Ascending aorta (tissue), 2 donors: ENCODE measurements at regions not wholly inside any gene's neighbourhood (a gene's known extent, or its start where the extent isn't known, plus 50 kb on each side); places are given as distances from the start of the nearest gene placed in this dataset.

Experiments
- DNase-seq, 2 donors: peaks; one replicate each; pipeline ENCODE4 v3.0.0-alpha.2; 2019; ENCODE audit warnings: low spot score in 2 of 2
- H3K27ac ChIP-seq, 2 donors: fragments of 200-600 bp; sonication (generic); one replicate each; pipeline ENCODE4 v1.5.1; 2016 to 2017; ENCODE audit warnings: mild to moderate bottlenecking in 1 of 2
- H3K27me3 ChIP-seq: fragments of 200-600 bp; sonication (generic); one replicate; pipeline ENCODE4 v1.5.1; 2017
- H3K36me3 ChIP-seq, 2 donors: fragments of 200-600 bp; sonication (generic); one replicate each; pipeline ENCODE4 v1.5.1; 2016
- H3K4me1 ChIP-seq, 2 donors: fragments of 200-600 bp; sonication (generic); one replicate each; pipeline ENCODE4 v1.5.1; 2016 to 2017; ENCODE audit warnings: mild to moderate bottlenecking in 1 of 2
- H3K4me3 ChIP-seq, 2 donors: fragments of 200-600 bp; sonication (generic); one replicate each; pipeline ENCODE4 v1.5.1; 2016 to 2017; ENCODE audit warnings: mild to moderate bottlenecking in 1 of 2
- H3K9me3 ChIP-seq, 2 donors: fragments of 200-600 bp; sonication (generic); one replicate each; pipeline ENCODE4 v1.5.1; 2016
- CTCF ChIP-seq, 3 experiments: fragments of 200-600 bp in 2 of 3; fragments of 450-650 bp in 1 of 3; sonication (generic) in 2 of 3; IDR thresholded peaks; one replicate each; pipeline ENCODE4 v1.5.1; 2016 to 2019; ENCODE audit warnings: antibody characterized with exemption in 3 of 3, mild to moderate bottlenecking in 1 of 3, moderate library complexity in 1 of 3
- intact Hi-C: fragments of 100-400 bp; cut with DNase I; formaldehyde crosslinking; loops from one replicate; pipeline ENCODE4 v1.15.1; 2023

DNA sequence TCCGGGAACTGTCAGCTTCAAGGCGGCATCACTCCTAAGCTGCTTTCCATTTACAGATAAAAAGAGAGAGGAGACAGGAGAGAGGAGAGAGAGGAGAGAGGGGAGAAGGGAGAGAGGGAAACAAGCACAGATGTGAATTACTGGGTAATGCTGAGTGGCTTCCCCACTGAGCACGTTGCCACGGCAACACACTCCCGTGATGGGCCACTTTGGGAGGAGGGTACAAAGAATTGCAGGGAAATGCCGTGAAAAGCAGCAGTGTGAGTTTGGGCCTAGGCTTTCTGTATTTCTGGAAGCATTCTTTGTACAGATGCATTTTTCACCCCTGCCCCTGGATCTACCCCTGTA is 128.0 kb upstream of the IRF2BP2 start:
- Histone ChIP-seq H3K36me3 (no peaks in the 10 kb centered on the region), H3K27me3 (no peaks in the 10 kb centered on the region), H3K27ac (no peak overlapping the region), H3K9me3 (no peaks in the 10 kb centered on the region), H3K4me3 (no peak overlapping the region), H3K4me1 (no peaks in the 10 kb centered on the region)
- DNase-seq: no peak
- TF ChIP-seq CTCF (IDR thresholded peaks at IDR 0.05): no peak
- intact Hi-C loops: no loop called here

GRCh38 chr1:234735916-234736315 is 125.9 kb upstream of the IRF2BP2 start:
- Histone ChIP-seq H3K36me3 (no peaks in the 10 kb centered on the region), H3K27ac (no peak overlapping the region), H3K27me3 (no peaks in the 10 kb centered on the region), H3K4me3 (no peak overlapping the region), H3K4me1 (peaks cover 0 to 3% of the 10 kb centered on the region in 2 donors), H3K9me3 (no peaks in the 10 kb centered on the region)
- DNase-seq: no peak
- intact Hi-C loops: no loop called here
- TF ChIP-seq CTCF (IDR thresholded peaks at IDR 0.05): no peak

DNA sequence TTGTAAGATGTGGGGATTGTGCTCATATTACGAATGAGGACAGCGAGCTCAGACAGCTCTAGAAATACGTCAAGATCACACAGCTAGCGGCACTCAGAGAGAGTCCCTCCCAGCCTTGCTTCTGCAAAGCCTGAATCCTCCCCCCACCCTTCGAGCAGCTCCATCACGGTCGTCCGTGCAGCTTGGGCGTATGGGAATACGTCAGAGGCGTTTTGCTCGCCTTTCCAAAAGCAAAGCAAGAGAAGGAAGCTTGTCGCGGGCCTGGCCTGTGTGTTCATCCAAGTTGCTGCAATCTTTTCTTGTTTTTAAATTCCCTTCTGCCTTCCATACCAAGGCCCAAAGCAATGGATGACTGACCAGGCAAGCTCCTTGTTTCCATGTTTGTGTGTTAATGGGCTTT is 125.5 kb upstream of the IRF2BP2 start:
- Histone ChIP-seq H3K4me1 (peaks cover 0 to 3% of the 10 kb centered on the region in 2 donors), H3K27ac (no peak overlapping the region), H3K36me3 (no peaks in the 10 kb centered on the region), H3K27me3 (no peaks in the 10 kb centered on the region), H3K9me3 (no peaks in the 10 kb centered on the region), H3K4me3 (no peak overlapping the region)
- TF ChIP-seq CTCF (IDR thresholded peaks at IDR 0.05): no peak
- intact Hi-C loops: no loop called here
- no peak for DNase-seq

GRCh38 chr1:234734869-234735268 is 124.9 kb upstream of the IRF2BP2 start:
- DNase-seq: no peak

DNA sequence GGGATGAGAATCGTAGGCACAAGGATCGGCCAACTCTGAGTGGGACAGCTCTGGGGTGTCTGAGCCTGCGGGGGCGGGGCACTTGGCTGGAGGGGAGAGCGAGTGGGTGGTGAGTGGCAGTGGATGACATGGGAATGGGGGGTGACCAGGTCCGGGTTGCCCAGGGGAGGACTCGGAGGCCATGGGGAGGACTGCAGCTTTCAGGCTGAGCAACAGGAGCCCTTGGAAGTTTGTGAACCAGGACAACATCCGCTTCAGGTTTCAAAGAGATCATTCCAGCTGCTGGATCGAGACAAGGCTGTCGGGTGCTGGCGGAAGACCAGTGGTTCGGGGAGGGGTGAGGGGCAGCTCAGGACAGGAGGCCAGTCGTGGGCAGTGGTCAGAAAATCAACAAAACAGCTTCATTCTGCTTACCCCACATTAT is 124.4 kb upstream of the IRF2BP2 start:
- intact Hi-C loops: no loop called here
- no peak for DNase-seq

More at GRCh38 chr1:234734869-234735268, 124.9 kb upstream of the IRF2BP2 start:
- H3K4me3 ChIP-seq: no peak overlapping the region
- H3K9me3 ChIP-seq: no peaks in the 10 kb centered on the region
- no peaks in the 10 kb centered on the region for H3K27me3 ChIP-seq
- H3K36me3 ChIP-seq: no peaks in the 10 kb centered on the region
- H3K4me1 ChIP-seq: peaks cover 0 to 3% of the 10 kb centered on the region in 2 donors
- no peak for TF ChIP-seq CTCF (IDR thresholded peaks at IDR 0.05)
- no peak overlapping the region for H3K27ac ChIP-seq
- intact Hi-C loops: no loop called here

More for the DNA sequence above, 124.4 kb upstream of the IRF2BP2 start:
- H3K4me1 ChIP-seq: peaks cover 0 to 3% of the 10 kb centered on the region in 2 donors
- H3K36me3 ChIP-seq: no peaks in the 10 kb centered on the region
- no peak overlapping the region for H3K4me3 ChIP-seq
- no peaks in the 10 kb centered on the region for H3K9me3 ChIP-seq
- no peaks in the 10 kb centered on the region for H3K27me3 ChIP-seq
- TF ChIP-seq CTCF (IDR thresholded peaks at IDR 0.05): no peak
- no peak overlapping the region for H3K27ac ChIP-seq
